ENCODE measurements at regions not wholly inside any gene's neighbourhood (a gene's known extent, or its start where the extent isn't known, plus 50 kb on each side); places are given as distances from the start of the nearest gene placed in this dataset.

DNA sequence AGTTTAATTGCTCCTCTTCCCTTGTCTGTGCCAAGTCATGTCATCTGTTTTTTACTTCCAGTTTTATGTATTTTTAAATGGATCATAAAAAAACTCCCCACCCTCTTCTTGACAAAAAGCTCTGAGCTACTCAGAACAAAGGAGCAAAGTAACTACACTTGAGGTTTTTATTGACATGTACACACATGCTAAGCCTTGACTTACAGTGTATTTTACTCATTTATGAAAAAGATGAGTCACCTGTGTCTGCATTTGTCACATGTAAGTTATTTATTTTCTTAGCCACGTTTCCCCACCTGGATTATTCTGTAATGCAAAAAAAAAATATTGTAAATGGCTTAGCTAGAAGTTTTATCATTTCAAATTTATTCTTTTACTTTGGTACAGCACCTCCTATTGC is 628.8 kb upstream of the SLC35B3 start:
- intact Hi-C loops (cut with DNase I), result no loop called here
- Histone ChIP-seq H3K9me3 (no peaks in the 10 kb centered on the region), H3K27ac (no peak overlapping the region), H3K36me3 (no peaks in the 10 kb centered on the region), H3K4me3 (no peak overlapping the region), H3K27me3 (no peaks in the 10 kb centered on the region), H3K4me1 (no peaks in the 10 kb centered on the region)
- DNase-seq (ENCODE audit: extremely low spot score in 2 of 2), result no peak
- TF ChIP-seq POLR2AphosphoS5 (IDR thresholded peaks at IDR 0.05; ENCODE audit: insufficient read depth in 1 of 2, low read depth in 1 of 2), result no peak
- TF ChIP-seq, protein P1, sequence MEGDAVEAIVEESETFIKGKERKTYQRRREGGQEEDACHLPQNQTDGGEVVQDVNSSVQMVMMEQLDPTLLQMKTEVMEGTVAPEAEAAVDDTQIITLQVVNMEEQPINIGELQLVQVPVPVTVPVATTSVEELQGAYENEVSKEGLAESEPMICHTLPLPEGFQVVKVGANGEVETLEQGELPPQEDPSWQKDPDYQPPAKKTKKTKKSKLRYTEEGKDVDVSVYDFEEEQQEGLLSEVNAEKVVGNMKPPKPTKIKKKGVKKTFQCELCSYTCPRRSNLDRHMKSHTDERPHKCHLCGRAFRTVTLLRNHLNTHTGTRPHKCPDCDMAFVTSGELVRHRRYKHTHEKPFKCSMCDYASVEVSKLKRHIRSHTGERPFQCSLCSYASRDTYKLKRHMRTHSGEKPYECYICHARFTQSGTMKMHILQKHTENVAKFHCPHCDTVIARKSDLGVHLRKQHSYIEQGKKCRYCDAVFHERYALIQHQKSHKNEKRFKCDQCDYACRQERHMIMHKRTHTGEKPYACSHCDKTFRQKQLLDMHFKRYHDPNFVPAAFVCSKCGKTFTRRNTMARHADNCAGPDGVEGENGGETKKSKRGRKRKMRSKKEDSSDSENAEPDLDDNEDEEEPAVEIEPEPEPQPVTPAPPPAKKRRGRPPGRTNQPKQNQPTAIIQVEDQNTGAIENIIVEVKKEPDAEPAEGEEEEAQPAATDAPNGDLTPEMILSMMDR (IDR thresholded peaks at IDR 0.05), result no peak
- TF ChIP-seq POLR2A (IDR thresholded peaks at IDR 0.05), result no peak

DNA sequence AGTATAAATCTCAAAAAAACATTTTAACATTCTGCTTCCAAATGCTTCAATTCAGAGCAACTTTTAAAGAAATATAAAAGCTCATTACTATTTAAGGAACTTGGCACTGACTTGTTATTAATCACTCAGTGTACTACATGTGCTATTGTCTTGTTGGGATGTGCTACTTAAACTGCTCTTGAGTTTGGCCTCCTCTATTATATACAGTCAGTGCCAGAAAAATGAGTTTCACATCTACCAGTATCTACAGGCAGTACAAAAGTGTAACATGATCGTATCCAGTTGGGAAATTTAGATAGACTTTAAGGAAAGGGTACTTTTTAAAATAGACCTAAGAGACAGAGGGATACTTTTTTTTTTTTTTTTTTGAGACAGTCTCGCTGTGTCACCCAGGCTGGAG is 627.3 kb upstream of the SLC35B3 start:
- Histone ChIP-seq H3K27ac (no peak overlapping the region), H3K4me1 (no peaks in the 10 kb centered on the region), H3K36me3 (no peaks in the 10 kb centered on the region), H3K4me3 (no peak overlapping the region), H3K27me3 (no peaks in the 10 kb centered on the region), H3K9me3 (no peaks in the 10 kb centered on the region)
- TF ChIP-seq POLR2A (IDR thresholded peaks at IDR 0.05), result no peak
- TF ChIP-seq POLR2AphosphoS5 (IDR thresholded peaks at IDR 0.05; ENCODE audit: insufficient read depth in 1 of 2, low read depth in 1 of 2), result no peak
- TF ChIP-seq, protein P1 (IDR thresholded peaks at IDR 0.05), result no peak
- intact Hi-C loops (cut with DNase I), result no loop called here
- DNase-seq (ENCODE audit: extremely low spot score in 2 of 2), result no peak

DNA sequence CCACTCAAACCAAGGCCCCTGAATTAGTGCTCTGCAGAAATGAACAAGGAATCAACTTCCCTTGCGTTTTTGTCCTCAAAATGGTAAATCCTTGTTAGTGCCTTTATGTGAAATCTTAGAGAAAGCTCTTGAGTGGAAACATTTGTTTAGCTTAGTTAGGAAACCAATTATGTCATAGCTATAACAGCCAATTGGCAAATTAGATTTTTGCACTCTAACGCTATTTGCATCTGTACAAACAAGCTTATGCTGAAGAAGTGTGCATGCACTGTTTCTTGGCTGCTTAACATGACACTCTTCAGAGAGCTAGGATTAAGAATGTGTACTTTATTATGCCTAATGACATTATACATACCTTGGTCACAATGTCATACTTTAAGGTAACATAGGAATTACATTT is 622.6 kb upstream of the SLC35B3 start:
- Histone ChIP-seq H3K4me3 (no peak overlapping the region), H3K27ac (no peak overlapping the region), H3K36me3 (no peaks in the 10 kb centered on the region), H3K4me1 (no peaks in the 10 kb centered on the region), H3K27me3 (no peaks in the 10 kb centered on the region), H3K9me3 (no peaks in the 10 kb centered on the region)
- no peak for TF ChIP-seq POLR2A (IDR thresholded peaks at IDR 0.05)
- no peak for TF ChIP-seq POLR2AphosphoS5 (IDR thresholded peaks at IDR 0.05; ENCODE audit: insufficient read depth in 1 of 2, low read depth in 1 of 2)
- TF ChIP-seq, protein P1 (IDR thresholded peaks at IDR 0.05), result no peak
- intact Hi-C loops (cut with DNase I), result no loop called here
- no peak for DNase-seq (ENCODE audit: extremely low spot score in 2 of 2)

DNA sequence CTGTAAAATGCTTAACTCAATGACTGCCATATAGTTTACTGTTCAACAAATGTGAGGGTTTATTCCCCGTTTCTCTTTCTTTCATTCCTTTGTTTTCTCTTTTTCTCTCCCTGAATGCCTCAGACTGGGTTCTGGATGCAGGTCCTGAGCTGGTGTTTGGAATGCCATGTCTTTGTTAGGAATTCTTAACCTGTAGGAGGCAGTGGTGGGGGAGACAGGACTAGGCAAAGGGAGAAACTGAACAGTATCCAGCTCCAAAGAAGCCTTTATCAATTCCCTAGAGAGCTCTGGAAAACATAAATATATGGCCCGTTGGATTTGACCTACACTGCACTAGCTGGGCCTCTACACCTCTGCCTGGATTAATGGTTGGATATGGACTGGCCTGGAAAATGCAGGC is 621.2 kb upstream of the SLC35B3 start:
- intact Hi-C loops (cut with DNase I), result no loop called here
- no peaks in the 10 kb centered on the region for H3K9me3 ChIP-seq

DNA sequence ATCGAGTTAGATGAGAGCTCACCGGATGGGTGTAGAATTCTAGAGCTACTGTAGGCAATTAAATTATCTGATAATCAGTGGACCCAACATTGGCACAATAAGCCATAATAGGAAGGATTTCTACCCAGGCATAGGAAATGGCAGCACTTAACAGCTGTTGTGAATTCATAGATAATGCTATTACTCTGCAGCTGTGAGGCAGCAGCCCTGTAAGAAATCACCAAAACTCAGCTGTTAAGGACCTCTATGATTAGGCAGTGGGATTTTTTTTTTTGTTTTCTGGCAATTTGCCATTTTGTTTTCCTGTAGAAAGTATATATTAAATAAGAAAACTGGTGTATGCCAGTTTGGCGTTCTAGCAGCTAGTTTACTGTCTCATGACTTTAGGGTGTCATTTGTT is 609.1 kb upstream of the SLC35B3 start:
- no peak for TF ChIP-seq POLR2AphosphoS5 (IDR thresholded peaks at IDR 0.05; ENCODE audit: insufficient read depth in 1 of 2, low read depth in 1 of 2)
- no peak for TF ChIP-seq POLR2A (IDR thresholded peaks at IDR 0.05)
- TF ChIP-seq, protein P1 (IDR thresholded peaks at IDR 0.05), result no peak

More for the DNA sequence above, 621.2 kb upstream of the SLC35B3 start:
- H3K27me3 ChIP-seq, result no peaks in the 10 kb centered on the region
- H3K4me1 ChIP-seq, result no peaks in the 10 kb centered on the region
- H3K4me3 ChIP-seq, result no peak overlapping the region
- no peak for DNase-seq (ENCODE audit: extremely low spot score in 2 of 2)
- no peak overlapping the region for H3K27ac ChIP-seq
- no peaks in the 10 kb centered on the region for H3K36me3 ChIP-seq
- TF ChIP-seq POLR2AphosphoS5 (IDR thresholded peaks at IDR 0.05; ENCODE audit: insufficient read depth in 1 of 2, low read depth in 1 of 2), result no peak
- TF ChIP-seq, protein P1 (IDR thresholded peaks at IDR 0.05), result no peak
- TF ChIP-seq POLR2A (IDR thresholded peaks at IDR 0.05), result no peak

More for the DNA sequence above, 609.1 kb upstream of the SLC35B3 start:
- no peaks in the 10 kb centered on the region for H3K27me3 ChIP-seq
- no peak overlapping the region for H3K27ac ChIP-seq
- H3K9me3 ChIP-seq, result no peaks in the 10 kb centered on the region
- H3K4me1 ChIP-seq, result no peaks in the 10 kb centered on the region
- H3K4me3 ChIP-seq, result no peak overlapping the region
- intact Hi-C loops (cut with DNase I), result no loop called here
- no peak for DNase-seq (ENCODE audit: extremely low spot score in 2 of 2)
- no peaks in the 10 kb centered on the region for H3K36me3 ChIP-seq

All from vagina (tissue), 2 donors.